MM.1S (cell line): ENCODE measurements at regions not wholly inside any gene's neighbourhood (a gene's known extent, or its start where the extent isn't known, plus 50 kb on each side); places are given as distances from the start of the nearest gene placed in this dataset.

Experiments used
- CTCF ChIP-seq: fragments of 300-600 bp; sonication (generic); IDR thresholded peaks from 2 replicates; pipeline ENCODE4 v1.5.1; 2016; ENCODE audit warnings: antibody characterized with exemption, low read length, mixed read lengths
- EZH2 ChIP-seq: fragments of 300-600 bp; sonication (generic); optimal IDR thresholded peaks from 2 replicates; pipeline ENCODE3; 2017; ENCODE audit warnings: low read depth, mild to moderate bottlenecking, antibody characterized with exemption, low read length, mixed read lengths

GRCh38 chr18:29250259-29250658 lies 1073.3 kb upstream of the CDH2 start:
- no peak for TF ChIP-seq CTCF
- no peak for TF ChIP-seq EZH2
